Dedifferentiated amniotic fluid mesenchymal stem cell (primary cell): ENCODE measurements at regions not wholly inside any gene's neighbourhood (a gene's known extent, or its start where the extent isn't known, plus 50 kb on each side); places are given as distances from the start of the nearest gene placed in this dataset.
"Not testable (repeated sequence)": the region's sequence is repeated elsewhere in the genome, so short reads cannot be mapped to it uniquely, and the experiment has no call there.

Source experiments
- DNase-seq: peaks from one replicate; pipeline ENCODE4 v3.0.0-alpha.2; 2016; ENCODE audit errors: extremely low spot score

DNA sequence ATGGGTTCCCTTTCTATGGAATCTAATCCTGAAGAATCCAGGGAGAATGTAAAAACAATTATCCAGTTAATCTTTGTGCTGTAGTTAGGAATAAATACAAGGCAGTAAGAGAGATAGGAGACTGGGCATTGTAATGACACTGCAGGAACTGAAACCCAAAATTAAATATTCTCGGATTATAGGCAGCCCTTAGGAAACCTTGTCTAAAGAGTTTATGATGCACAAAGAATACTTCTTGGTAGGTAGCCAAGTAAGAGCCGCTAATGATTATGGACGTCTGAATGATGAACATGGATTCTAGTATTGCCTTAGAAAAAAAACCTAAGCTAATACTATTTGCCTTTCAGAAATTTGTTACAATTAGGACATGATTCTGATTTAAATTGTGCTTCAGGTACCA lies 165.4 kb upstream of the LRIG3 start:
- DNase-seq: no peak

DNA sequence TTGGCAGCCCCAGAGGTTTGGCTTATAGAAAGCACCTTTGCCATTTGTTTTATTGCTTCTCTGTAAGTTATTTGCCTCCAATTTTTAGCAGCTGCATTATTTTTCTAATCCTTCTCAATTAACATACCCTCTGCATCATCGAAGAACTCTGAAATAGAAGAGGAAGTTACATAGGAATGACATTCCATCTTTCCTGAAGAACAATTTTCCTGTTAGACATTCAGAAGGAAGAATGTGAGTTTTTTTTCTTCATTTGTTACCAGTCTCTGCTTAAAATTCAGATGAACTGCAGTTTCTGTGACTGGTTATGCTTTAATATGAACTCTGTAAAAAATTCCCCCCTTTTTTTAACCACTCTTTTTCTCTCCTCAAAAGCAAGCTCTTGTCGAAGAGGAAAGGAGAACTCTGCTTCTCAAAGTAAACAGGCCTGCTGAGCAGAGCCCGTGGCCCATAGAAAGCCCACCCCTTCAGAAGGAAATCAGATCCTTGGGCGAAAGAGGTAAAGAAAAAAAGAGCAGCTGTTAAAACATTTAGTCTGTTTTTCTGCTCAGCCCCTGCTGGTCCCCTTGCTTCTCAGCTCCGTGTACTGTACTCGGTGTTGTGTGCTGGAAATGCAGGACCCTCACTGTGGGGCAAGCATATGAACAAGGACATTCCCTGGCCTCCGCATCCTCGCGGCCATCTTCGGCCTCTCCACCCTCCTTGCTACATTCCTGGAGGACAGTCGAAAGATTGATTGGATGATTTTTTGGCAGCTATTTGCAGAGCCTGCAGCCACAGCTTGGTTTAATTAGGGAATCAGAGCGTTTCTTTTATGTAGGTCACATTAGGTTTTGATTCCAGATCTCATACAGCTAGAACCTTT lies 164.4 kb upstream of the LRIG3 start:
- DNase-seq: peak; percentile 31

DNA sequence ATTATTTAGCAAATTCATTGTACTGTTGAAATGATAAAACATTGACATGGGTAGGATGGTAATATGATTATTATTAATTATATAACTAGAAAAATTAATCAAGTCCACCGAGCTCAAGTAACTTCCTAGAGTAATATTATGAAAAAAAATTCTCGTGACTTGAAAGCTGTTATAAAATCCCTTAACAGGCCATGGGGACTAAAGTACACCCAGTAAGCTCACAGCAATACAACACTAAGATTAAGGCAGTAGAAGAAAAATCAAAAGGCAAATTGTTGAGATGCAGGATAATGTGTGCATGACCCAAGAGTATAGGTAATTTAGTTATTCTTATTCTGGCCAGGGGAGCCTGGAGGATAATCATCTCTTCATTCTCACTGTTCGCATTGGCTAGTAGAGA lies 162.6 kb upstream of the LRIG3 start:
- DNase-seq: no peak

DNA sequence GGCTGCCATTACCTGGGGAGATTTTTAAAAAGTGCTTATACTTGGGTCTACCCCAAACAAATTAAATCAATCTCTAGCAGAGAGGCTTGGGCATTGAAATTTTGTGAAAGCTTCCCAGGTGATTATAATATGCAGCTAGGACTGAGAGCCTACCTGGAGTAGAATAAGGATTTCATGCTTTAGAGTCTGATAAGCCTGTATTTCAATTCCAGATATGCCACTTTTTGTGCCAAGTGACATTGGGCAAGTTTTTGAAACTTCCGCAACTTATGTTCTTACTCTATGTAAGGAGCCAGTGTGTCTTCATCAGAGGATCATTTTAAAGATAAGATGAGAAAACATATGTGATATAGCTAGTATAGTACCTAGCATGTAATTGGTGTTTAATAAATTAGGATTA lies 159.8 kb upstream of the LRIG3 start:
- DNase-seq: no peak

DNA sequence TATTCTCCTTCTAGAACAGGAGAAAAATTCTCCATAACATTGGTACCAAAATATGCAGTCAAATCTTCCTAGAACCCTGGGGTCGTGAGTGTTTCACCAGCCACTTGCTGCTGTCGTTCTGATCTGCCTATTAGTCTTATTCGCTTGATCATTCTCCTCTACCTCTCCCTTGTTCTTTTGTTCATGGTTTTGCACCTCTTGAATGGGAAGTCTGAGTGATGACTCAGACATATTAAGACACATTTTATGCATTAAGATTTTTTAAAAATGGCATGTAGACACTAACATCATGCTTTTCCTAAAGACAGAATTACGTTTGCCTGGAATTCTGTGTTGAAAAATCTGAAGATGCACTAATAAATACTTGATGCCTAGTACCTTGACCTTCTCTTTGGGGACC lies 159.2 kb upstream of the LRIG3 start:
- DNase-seq: no peak

DNA sequence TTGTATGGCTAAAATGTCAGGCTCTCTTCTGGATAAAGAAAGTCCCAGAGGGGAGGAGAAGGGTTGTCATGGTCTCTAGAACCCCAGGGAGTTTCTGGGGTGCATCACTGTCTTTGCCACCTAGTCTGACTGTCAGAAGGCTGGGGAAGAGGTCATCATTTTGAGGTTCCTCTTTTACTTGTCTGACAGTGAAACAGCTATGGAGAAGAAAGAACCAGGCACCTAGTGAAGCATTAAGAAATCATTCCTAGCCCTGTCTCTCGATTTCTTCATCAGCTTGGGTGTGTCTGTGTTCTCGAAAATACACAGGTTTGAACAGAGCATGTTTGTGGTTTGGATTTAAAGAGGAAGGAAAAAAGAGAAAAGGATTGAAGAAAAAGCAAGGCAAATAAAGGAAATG lies 158.7 kb upstream of the LRIG3 start:
- DNase-seq: no peak

DNA sequence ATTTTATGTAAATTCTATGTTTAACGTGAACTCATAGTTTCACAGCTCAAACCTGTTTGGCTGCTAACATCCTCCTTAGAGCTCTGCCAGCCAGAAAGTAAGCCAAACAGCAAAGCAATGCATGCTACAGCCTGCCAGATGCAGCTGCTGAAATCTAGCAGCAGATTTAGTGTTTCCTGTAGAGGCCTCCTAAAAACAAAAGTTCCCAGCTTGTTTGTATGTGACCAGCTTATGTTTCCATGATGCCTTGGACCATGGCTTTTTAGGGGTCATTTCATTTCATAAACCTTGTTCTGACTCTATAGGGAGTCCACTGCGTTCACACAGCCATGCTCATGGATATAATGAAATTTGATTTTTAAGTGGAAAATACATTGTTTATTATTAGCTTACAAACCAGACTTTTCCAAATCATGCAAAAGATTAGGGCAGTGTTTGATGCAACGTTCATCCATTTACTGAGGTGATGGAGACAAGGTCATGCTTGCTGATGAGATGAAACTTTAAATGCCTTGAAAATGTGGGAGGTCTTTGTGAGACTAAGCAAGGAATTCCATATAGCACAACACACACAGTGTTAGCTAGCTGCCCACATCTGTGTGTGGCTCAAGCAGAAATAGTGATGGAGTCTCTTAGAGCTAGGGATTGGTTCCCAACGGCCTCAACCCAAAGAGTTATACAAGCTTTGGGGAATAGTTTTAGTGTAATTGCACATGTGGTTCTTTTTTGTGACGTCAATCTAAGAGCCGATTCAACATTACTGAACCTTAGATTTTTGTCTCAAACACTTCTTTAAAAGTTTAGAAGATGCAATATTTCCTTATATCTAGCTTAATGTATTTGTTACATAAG lies 157.5 kb upstream of the LRIG3 start:
- DNase-seq: peak; percentile 39

DNA sequence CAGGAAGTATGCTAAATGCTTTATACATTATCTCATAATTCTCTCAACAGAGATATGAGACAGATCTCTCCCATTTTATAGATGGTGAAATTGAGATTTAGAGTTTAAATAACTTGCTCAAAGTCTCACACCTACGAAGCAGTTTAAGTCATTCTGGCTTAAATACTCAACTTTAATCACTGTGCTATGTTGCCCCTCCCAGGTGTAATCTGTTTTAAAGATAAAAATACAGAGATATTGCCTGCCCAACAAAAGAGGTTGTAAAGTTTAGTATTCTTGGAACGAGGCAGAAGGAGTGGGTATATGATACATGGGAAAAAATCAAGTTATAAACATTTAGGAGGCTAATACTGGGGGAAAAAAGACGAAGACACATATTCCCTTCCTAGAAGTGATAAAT lies 156.8 kb upstream of the LRIG3 start:
- DNase-seq: no peak

DNA sequence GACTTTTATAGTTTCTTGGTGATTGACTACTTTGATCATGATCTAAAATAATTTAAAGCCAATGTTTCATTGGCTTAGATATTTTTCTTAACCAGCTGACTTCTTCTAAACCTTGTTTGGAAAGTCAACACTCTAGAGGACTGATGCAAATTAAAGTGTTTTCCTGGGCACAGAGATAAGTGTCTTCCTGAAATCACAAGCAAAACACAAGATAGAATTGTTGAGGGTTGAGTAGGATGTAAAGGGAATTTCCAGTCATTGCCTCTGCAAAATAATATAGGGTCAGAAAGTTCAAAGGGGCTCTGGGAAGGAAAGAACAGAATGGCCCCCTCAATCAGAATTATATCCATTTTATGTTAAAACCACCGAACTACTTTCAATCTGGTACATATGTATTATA lies 156.3 kb upstream of the LRIG3 start:
- no peak for DNase-seq

DNA sequence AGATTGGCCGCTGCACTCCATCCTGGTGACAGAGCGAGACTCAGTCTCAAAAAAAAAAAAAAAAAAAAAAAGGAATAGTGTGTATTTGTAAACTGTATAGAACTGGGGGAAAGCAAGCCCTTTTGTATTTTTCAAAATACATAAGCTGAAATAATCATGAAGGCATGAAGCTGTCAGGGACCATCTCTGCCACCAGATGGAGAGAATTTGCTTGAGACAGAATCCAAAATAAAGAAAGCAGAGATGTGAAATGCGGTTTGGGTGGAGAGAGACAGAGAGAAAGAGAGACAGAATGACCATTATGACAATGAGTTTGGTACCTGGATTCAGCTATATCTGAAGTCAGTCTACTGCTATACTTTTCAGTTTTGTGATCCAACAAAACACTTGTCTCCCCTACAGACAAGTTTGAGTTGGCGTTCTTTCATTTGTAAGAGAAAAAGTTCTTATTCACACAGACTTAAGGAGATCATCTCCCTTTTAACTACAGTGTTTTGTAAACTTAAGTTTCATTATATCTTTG lies 155.7 kb upstream of the LRIG3 start:
- DNase-seq: no peak

DNA sequence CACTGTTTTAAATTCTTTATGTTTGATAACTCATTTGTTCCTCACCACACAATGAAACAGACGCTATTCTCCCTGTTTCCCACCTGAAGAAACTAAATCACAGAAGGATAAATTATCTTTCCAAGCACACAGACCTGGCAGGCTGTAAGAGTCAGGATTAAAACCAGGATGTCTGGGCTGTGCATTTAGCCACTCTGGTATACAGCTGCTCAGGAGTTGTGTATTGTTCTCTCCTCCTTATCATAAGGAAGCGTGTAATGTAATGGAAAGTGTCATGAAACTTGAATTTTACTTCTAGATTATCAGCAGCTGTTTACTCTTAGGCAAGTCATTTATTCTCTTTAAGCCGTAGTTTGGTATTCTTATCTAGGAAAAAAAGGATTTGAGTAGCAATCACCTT lies 154.8 kb upstream of the LRIG3 start:
- no peak for DNase-seq

DNA sequence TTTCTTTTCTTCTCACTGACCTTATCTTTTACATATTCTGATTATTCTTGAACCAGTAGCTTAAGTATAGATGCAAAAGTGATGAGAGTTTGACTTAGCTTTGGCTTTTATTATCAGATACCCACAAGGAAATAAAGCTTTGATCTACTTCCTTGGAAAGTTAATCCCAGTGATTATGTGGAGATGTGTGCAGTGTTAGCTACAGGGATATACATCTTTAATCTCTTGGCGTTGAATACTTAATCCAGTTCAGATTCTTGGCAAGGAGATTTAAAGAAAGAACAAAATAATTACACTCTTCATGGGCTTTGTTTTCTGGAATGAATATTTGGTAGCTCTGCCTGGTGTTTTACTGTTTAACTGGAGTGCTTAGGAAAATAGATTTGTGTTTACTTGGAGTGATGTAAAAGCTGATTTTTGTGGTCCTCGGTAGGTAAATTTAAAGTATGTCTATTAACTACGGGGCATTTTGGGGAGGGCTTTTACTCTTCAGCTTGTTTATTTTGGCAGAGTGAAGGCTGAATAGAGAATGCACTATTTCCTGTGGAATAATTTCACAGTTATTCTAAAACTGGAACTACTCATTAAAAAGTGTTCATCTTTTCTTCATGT lies 150.1 kb upstream of the LRIG3 start:
- DNase-seq: no peak

DNA sequence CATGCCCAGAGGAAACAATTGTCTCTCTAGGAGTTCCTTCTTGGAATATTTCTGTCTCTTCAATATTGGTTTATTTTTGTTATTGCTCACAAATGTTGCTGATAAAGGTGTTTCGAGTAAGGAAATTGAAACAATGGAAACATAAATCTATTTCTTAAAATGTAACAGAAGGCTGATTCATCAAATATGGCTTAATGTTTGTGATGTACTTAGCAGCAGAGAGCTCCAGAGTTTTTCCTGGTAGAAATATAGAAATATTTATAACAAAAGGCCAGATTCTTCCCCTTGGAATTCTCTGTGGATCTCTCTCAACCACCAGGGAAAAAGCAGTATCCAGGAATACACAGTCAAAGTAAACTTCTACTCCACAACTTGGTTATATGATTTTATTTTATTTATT lies 149.2 kb upstream of the LRIG3 start:
- no peak for DNase-seq

DNA sequence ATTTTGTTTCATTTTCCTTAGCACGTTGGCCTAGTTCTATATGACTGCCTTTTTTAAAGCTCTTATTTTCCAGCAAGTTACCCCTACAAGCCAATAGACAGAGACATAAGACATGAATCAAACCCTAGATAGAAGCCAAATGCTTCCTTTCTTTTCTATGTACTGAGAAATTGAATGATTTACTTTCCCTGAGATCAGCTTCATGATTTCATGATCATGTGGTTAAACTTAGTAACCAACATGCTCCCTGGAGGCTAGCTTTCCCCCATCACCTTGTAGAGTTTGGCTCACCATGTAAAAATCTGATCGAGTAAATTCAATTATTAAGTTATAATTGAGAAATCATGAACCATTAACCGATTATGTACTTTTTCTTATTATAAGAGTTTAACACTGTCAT lies 148.1 kb upstream of the LRIG3 start:
- DNase-seq: no peak

DNA sequence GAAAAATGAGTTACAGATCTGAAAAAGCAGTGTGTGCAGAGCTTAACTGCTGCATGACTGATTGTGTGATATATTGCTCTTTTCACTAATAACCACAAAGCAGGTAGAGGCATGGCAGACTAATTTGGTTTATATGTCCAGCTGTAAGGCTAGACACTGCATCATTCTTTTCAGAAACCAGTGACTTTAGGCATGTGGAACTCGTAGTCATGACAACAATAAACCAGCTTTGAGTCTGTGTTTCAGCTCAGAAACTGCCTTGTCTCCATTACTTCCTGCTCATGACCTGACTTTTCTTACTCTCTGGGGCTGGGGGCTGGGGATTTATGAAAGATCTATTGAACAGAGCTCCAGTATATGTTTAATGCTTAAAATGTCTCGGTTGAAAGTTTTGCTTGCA lies 146.8 kb upstream of the LRIG3 start:
- peak; percentile 66 for DNase-seq

DNA sequence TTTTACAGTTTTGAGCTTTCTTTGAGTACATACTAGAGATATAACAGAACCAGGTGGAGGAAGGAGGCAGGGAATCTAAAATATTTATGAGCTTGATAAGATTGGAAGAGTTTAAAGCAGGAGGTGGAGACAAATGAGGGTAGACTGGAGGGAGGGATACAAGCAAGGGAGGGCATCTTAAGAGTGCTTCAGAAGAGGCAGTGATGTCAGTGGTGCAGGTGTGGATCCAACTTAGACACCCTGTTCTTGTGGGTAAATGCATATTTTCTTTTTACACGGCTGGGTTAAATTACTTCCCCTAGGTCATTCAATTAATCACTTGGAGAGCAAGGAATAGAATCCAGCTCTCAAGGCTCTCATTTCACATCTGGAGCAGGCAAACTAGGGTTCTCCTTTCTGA lies 146.1 kb upstream of the LRIG3 start:
- DNase-seq: no peak

DNA sequence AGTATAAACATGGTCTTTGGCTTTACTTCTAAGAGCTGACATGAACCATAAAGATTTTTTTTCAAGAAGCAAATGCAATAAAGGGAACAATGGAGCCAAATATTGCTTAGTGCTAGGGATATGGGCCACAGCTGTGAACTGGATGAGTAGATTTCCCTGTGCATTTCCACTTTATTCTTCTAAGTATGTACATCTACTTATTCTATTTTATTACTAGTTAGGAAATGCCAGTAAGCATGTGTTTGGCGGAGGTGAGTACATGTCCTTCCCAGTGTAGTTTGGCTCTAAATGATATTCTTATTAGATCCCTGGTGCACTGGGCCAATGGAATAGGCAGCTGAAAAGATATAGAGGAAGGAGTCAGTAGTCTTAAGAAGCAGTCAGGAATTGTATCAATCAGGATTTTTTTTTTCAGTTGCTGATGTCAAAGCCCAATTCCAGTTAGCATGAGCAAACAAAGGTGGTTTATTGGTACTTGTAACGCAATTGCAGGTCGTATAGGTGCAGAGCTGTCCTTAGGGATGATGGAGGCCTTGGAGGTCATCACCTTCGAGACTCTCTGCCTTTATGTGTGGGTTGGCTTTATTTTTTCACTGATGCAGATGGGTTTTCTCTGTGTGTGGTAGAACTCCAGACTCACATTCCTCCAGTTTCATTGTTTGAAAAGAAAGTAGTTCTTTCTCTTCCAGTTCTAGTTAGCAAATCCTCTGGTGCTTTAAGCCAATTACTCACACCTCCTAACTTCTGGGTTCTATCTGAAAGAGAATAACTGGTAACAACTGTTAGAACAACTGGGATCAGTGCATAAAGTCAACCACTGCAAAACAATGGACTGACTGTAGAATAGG lies 139.0 kb upstream of the LRIG3 start:
- DNase-seq: no peak

DNA sequence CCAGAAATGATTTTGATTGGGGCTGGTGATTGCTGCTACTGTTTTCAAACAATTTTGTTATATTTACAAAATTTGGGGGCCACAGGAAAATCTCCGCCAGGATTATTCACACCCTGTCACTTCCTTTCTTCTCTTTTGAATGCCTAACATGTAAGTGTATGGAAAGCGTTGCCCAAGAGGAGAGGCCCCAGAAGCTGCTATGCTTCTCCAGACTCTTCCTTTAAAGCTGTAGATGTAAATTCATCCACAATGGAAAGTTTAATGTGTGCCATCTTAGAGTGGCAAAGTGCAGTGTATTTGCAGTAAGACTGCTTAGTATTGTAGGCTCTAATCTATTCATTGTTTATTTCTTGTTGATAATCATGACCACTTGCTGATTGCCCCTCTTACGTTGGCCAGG lies 136.7 kb upstream of the LRIG3 start:
- no peak for DNase-seq

DNA sequence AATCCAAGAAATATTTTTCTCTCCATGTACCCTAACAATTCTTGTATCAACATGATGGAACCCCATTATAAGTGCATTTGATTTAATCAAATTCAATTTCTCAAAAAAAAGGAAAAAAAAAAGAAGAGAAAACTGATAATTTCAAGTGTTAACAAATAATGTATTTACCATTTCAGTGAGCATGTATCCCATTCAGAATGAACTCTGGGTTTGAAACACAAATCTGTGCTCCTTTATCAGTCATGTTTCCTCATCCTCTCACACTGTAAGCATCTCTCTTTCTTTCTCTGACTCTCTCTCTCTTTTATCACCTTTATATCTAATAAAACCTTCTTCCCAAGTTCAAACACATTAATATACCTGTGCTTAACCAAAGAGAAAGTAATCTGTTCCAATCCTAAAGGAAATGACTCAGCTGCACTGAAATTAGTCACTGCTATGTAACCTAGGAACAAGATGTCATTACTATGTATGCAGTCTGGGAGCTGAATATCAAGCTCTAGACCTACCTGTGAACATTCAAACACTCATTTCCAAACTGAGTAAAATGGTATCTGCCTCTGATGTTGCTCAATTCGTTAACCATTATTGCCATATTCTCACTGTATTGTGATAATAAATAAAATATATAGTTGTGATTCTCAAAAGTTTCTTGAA lies 135.0 kb upstream of the LRIG3 start:
- DNase-seq: no peak

DNA sequence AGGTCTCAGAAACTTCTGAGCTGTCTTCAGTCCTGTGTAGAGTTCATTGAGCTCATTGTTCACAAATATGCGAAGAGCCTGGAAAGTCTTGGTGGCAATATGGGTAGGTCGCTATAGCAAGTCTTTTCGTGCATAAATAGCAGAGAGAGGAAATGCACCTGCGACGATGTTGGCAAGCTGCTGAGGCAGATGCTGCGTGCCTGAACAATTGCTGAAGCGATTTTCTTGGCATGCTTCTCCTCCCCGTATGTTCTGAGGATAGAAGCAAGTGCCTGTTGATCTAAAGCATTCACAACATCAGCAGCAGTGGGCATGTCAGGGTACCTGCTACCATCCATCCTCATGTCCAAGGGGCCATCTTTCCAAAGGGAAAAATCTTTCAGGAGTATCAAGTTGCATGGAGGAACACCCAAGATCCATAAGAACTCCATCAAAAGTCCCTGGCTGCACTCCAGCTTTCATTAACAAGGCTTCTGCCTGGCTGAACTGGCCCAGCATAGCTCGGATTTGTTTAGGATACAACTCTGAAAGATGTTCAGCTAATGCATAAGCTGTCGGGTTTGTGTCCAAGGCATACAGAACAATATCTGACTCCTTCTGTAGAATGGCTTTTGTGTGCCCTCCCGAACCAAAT lies 133.1 kb upstream of the LRIG3 start:
- DNase-seq: not testable (repeated sequence)
